ENCODE measurements at regions not wholly inside any gene's neighbourhood (a gene's known extent, or its start where the extent isn't known, plus 50 kb on each side); places are given as distances from the start of the nearest gene placed in this dataset.

DNA sequence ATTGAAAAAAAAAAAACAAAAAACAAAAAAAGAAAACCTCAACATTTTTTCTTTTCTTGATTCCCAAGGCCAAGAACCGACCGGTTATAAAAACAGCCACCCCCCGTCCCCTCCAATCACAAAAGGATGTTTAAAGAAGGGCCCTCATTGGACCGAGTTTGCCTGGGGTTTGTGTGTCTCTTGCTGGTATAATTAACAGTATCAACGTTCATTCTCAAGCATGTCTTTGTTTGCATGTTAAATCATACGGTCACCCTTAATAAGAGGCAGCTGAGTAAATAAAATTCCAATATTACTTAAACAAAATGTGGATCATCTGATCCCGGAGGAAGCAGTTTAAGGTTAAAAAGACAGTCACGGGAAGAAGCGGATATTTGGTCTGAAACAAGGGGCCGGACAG lies 201.1 kb downstream of the PRDM2 start:
- no peak overlapping the region for H3K4me3 Mint-ChIP-seq
- intact Hi-C loops (cut with micrococcal nuclease) = no loop called here

GRCh38 chr1:13901597-13901996 lies 201.6 kb downstream of the PRDM2 start:
- no peaks in the 10 kb centered on the region for H3K36me3 ChIP-seq (ENCODE audit: control insufficient read depth in 2 of 3, insufficient read depth in 3 of 3, low read length in 3 of 3)
- DNase-seq (no peak), ATAC-seq (no peak)
- H3K4me1 ChIP-seq (ENCODE audit: control insufficient read depth in 2 of 2, insufficient read depth in 2 of 2, low read length in 2 of 2) = no peaks in the 10 kb centered on the region
- intact Hi-C loops (cut with micrococcal nuclease) = no loop called here
- H3K9me3 ChIP-seq (ENCODE audit: control insufficient read depth in 2 of 3, low read length in 3 of 3) = no peaks in the 10 kb centered on the region
- ChIA-PET POLR2A (no interaction called here), CTCF (no interaction called here)
- no peaks in the 10 kb centered on the region for H3K36me3 Mint-ChIP-seq
- peaks cover 0 to 12% (median 4%) of the 10 kb centered on the region in 11 donors for H3K9me3 Mint-ChIP-seq
- H3K27me3 ChIP-seq (ENCODE audit: control insufficient read depth in 2 of 2, insufficient read depth in 2 of 2, low read length in 2 of 2) = no peaks in the 10 kb centered on the region
- H3K27ac Mint-ChIP-seq = no peak overlapping the region
- H3K4me1 Mint-ChIP-seq = no peaks in the 10 kb centered on the region
- peaks cover 0 to 24% (median 22%) of the 10 kb centered on the region in 5 donors for H3K27me3 Mint-ChIP-seq
- no peak overlapping the region for H3K4me3 Mint-ChIP-seq
- H3K27ac ChIP-seq (ENCODE audit: low read depth, low read length) = no peak overlapping the region
- H3K4me3 ChIP-seq (ENCODE audit: low read length) = no peak overlapping the region

More for the DNA sequence above, 201.1 kb downstream of the PRDM2 start:
- no peaks in the 10 kb centered on the region for H3K27me3 ChIP-seq (ENCODE audit: control insufficient read depth in 2 of 2, insufficient read depth in 2 of 2, low read length in 2 of 2)
- H3K4me1 Mint-ChIP-seq = no peaks in the 10 kb centered on the region
- ATAC-seq (no peak), DNase-seq (no peak)
- H3K27ac Mint-ChIP-seq = no peak overlapping the region
- no peaks in the 10 kb centered on the region for H3K4me1 ChIP-seq (ENCODE audit: control insufficient read depth in 2 of 2, insufficient read depth in 2 of 2, low read length in 2 of 2)
- H3K36me3 Mint-ChIP-seq = no peaks in the 10 kb centered on the region
- peaks cover 0 to 24% (median 19%) of the 10 kb centered on the region in 5 donors for H3K27me3 Mint-ChIP-seq
- H3K9me3 ChIP-seq (ENCODE audit: control insufficient read depth in 2 of 3, low read length in 3 of 3) = no peaks in the 10 kb centered on the region
- H3K9me3 Mint-ChIP-seq = peaks cover 0 to 11% (median 4%) of the 10 kb centered on the region in 11 donors
- no peak overlapping the region for H3K27ac ChIP-seq (ENCODE audit: low read depth, low read length)
- no peaks in the 10 kb centered on the region for H3K36me3 ChIP-seq (ENCODE audit: control insufficient read depth in 2 of 3, insufficient read depth in 3 of 3, low read length in 3 of 3)
- POLR2A ChIA-PET = no interaction called here
- CTCF ChIA-PET = no interaction called here
- H3K4me3 ChIP-seq (ENCODE audit: low read length) = no peak overlapping the region

- H3K4me1 ChIP-seq (ENCODE audit: control insufficient read depth in 2 of 2, insufficient read depth in 2 of 2, low read length in 2 of 2) = no peaks in the 10 kb centered on the region
- H3K9me3 ChIP-seq (ENCODE audit: control insufficient read depth in 2 of 3, low read length in 3 of 3) = no peaks in the 10 kb centered on the region
- no peaks in the 10 kb centered on the region for H3K27me3 ChIP-seq (ENCODE audit: control insufficient read depth in 2 of 2, insufficient read depth in 2 of 2, low read length in 2 of 2)
- no peak overlapping the region for H3K27ac ChIP-seq (ENCODE audit: low read depth, low read length)
- POLR2A ChIA-PET = no interaction called here
- peaks cover 0 to 12% (median 4%) of the 10 kb centered on the region in 11 donors for H3K9me3 Mint-ChIP-seq
- peaks cover 3 to 20% (median 8%) of the 10 kb centered on the region in 5 donors for H3K27me3 Mint-ChIP-seq
- CTCF ChIA-PET = no interaction called here
- peaks cover 0 to 3% (median 0%) of the 10 kb centered on the region in 7 donors for H3K4me1 Mint-ChIP-seq
- DNase-seq (no peak), ATAC-seq (no peak)
- H3K36me3 ChIP-seq (ENCODE audit: control insufficient read depth in 2 of 3, insufficient read depth in 3 of 3, low read length in 3 of 3) = no peaks in the 10 kb centered on the region
- H3K27ac Mint-ChIP-seq = no peak overlapping the region
- H3K36me3 Mint-ChIP-seq = no peaks in the 10 kb centered on the region
- intact Hi-C loops (cut with micrococcal nuclease) = no loop called here
- no peak overlapping the region for H3K4me3 Mint-ChIP-seq
- no peak overlapping the region for H3K4me3 ChIP-seq (ENCODE audit: low read length)
Observed at GRCh38 chr1:13908128-13908527, 208.1 kb downstream of the PRDM2 start.

DNA sequence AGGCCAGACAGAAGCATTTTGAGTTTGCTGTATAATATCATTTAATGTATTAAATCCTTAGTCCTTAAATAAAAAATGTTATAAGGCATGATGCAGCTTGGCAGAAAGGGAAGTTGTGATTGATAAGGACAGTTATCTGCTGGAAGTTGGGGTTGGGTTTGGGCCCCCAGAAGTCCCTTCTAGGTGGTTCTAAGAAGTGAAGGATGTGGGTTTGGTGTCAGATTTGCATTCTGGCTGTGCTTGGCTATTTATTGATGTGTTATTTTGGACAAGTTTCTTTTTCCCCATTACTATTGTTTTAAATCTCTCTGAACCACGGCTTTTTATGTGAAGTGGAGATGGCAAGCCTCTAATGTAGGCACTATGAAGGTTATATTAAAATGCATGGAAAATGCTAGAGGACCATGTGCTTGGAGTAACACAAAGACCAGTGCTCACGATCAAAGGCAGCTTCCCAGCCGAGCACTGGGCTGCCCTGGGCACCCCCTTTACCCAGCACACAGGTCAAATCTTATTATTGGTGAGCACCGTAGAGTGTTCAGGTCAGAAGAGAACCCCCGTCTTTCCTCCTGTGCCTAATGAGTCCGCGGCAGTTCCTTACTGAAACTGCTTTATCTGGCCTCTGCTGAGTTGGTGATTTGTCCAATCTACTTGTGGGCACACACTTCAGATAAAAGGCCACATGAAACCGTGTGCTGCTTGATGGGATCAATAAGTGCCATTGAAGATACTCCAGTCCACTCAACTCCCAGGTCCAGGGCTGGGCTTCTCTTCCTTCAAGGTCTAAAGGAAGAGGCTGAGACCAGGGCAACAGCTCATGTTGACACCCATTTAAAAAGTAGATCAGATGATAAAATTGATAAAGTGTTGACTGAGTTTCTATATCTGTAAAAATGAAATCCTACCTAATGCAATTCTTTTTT lies 212.0 kb downstream of the PRDM2 start:
- Mint-ChIP-seq H3K9me3 (peaks cover 0 to 2% (median 0%) of the 10 kb centered on the region in 11 donors), H3K27ac (no peak overlapping the region), H3K4me1 (peaks cover 0 to 3% (median 0%) of the 10 kb centered on the region in 7 donors), H3K36me3 (no peaks in the 10 kb centered on the region), H3K27me3 (peaks cover under 1 to 15% (median 7%) of the 10 kb centered on the region in 5 donors), H3K4me3 (no peak overlapping the region)
- Histone ChIP-seq H3K27me3 (ENCODE audit: control insufficient read depth in 2 of 2, insufficient read depth in 2 of 2, low read length in 2 of 2) (no peaks in the 10 kb centered on the region), H3K4me1 (ENCODE audit: control insufficient read depth in 2 of 2, insufficient read depth in 2 of 2, low read length in 2 of 2) (no peaks in the 10 kb centered on the region), H3K9me3 (ENCODE audit: control insufficient read depth in 2 of 3, low read length in 3 of 3) (no peaks in the 10 kb centered on the region), H3K27ac (ENCODE audit: low read depth, low read length) (no peak overlapping the region), H3K4me3 (ENCODE audit: low read length) (no peak overlapping the region), H3K36me3 (ENCODE audit: control insufficient read depth in 2 of 3, insufficient read depth in 3 of 3, low read length in 3 of 3) (no peaks in the 10 kb centered on the region)
- ChIA-PET POLR2A (no interaction called here), CTCF (no interaction called here)
- DNase-seq (no peak), ATAC-seq (no peak)
- intact Hi-C loops (cut with micrococcal nuclease) = no loop called here

DNA sequence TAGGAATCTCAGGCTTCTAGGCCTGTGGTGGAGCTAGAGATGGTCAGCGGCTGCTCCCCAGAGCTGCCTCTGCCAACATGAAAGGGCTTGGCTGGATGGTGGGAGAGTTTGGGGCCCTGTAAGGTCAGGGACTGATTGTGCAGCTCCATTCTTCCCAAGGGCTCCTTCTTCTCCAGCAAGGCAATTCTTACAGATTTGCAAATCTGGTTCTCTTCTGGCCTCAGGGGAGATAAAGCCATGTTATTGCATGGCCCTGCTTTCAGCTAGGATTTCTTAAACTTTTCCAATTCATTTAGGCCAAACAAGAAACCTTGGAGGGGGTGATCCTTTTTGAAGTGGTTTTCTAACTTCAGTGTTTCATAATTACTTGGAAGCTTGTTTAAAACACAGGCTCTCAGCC lies 213.4 kb downstream of the PRDM2 start:
- intact Hi-C loops (cut with micrococcal nuclease) = no loop called here
- no peaks in the 10 kb centered on the region for H3K4me1 ChIP-seq (ENCODE audit: control insufficient read depth in 2 of 2, insufficient read depth in 2 of 2, low read length in 2 of 2)
- POLR2A ChIA-PET = no interaction called here
- no peaks in the 10 kb centered on the region for H3K27me3 ChIP-seq (ENCODE audit: control insufficient read depth in 2 of 2, insufficient read depth in 2 of 2, low read length in 2 of 2)
- H3K4me3 Mint-ChIP-seq = no peak overlapping the region
- no peak for ATAC-seq
- H3K9me3 ChIP-seq (ENCODE audit: control insufficient read depth in 2 of 3, low read length in 3 of 3) = no peaks in the 10 kb centered on the region
- CTCF ChIA-PET = no interaction called here
- DNase-seq = no peak
- H3K4me1 Mint-ChIP-seq = peaks cover 0 to 3% (median 0%) of the 10 kb centered on the region in 7 donors
- no peak overlapping the region for H3K4me3 ChIP-seq (ENCODE audit: low read length)
- no peaks in the 10 kb centered on the region for H3K36me3 Mint-ChIP-seq
- peaks cover 0 to 2% (median 0%) of the 10 kb centered on the region in 11 donors for H3K9me3 Mint-ChIP-seq
- H3K27ac Mint-ChIP-seq = no peak overlapping the region
- H3K36me3 ChIP-seq (ENCODE audit: control insufficient read depth in 2 of 3, insufficient read depth in 3 of 3, low read length in 3 of 3) = no peaks in the 10 kb centered on the region
- no peak overlapping the region for H3K27ac ChIP-seq (ENCODE audit: low read depth, low read length)
- peaks cover 1 to 18% (median 5%) of the 10 kb centered on the region in 5 donors for H3K27me3 Mint-ChIP-seq

- Mint-ChIP-seq H3K27ac (no peak overlapping the region), H3K27me3 (peaks cover 4 to 26% (median 9%) of the 10 kb centered on the region in 5 donors), H3K4me1 (peaks cover 0 to 3% (median 0%) of the 10 kb centered on the region in 7 donors), H3K9me3 (peaks cover 0 to 3% (median 0%) of the 10 kb centered on the region in 11 donors), H3K36me3 (peaks cover 0 to 3% (median 0%) of the 10 kb centered on the region in 5 donors), H3K4me3 (no peak overlapping the region)
- no peak for ATAC-seq
- Histone ChIP-seq H3K36me3 (ENCODE audit: control insufficient read depth in 2 of 3, insufficient read depth in 3 of 3, low read length in 3 of 3) (no peaks in the 10 kb centered on the region), H3K9me3 (ENCODE audit: control insufficient read depth in 2 of 3, low read length in 3 of 3) (no peaks in the 10 kb centered on the region), H3K27me3 (ENCODE audit: control insufficient read depth in 2 of 2, insufficient read depth in 2 of 2, low read length in 2 of 2) (no peaks in the 10 kb centered on the region), H3K27ac (ENCODE audit: low read depth, low read length) (no peak overlapping the region), H3K4me3 (ENCODE audit: low read length) (no peak overlapping the region), H3K4me1 (ENCODE audit: control insufficient read depth in 2 of 2, insufficient read depth in 2 of 2, low read length in 2 of 2) (no peaks in the 10 kb centered on the region)
- DNase-seq = no peak
- intact Hi-C loops (cut with micrococcal nuclease) = no loop called here
- POLR2A ChIA-PET = no interaction called here
- CTCF ChIA-PET = no interaction called here
Observed at GRCh38 chr1:13916530-13916929, 216.5 kb downstream of the PRDM2 start.

DNA sequence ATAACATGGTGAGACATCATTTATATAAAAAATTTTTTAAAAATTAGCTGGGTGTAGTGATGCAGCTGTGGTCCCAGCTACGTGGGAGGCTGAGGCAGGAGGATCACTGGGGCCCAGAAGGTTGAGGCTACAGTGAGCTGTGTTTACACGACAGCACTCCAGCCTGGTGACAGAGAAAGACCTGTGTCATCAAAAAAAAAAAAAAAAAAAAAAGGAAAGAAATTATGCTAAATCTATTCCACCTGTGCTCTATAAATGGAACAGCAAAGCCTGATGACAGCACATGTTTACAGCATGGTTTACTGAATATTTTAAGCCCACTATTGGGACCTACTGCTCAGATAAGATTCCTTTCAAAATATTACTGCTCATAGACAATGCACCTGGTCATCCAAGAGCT lies 217.6 kb downstream of the PRDM2 start:
- ATAC-seq (no peak), DNase-seq (no peak)
- no peaks in the 10 kb centered on the region for H3K4me1 Mint-ChIP-seq
- no peaks in the 10 kb centered on the region for H3K4me1 ChIP-seq (ENCODE audit: control insufficient read depth in 2 of 2, insufficient read depth in 2 of 2, low read length in 2 of 2)
- CTCF ChIA-PET = interaction anchor here (0.6 kb wide), 2 partner anchors 31 to 196 kb away, joined by 3 to 5 read pairs; no protein-coding TSS in a partner anchor
- peaks cover 4 to 28% (median 9%) of the 10 kb centered on the region in 5 donors for H3K27me3 Mint-ChIP-seq
- no peaks in the 10 kb centered on the region for H3K9me3 ChIP-seq (ENCODE audit: control insufficient read depth in 2 of 3, low read length in 3 of 3)
- H3K4me3 ChIP-seq (ENCODE audit: low read length) = no peak overlapping the region
- intact Hi-C loops (cut with micrococcal nuclease) = no loop called here
- POLR2A ChIA-PET = no interaction called here
- peaks cover 0 to 3% (median 0%) of the 10 kb centered on the region in 5 donors for H3K36me3 Mint-ChIP-seq
- H3K27ac ChIP-seq (ENCODE audit: low read depth, low read length) = no peak overlapping the region
- H3K36me3 ChIP-seq (ENCODE audit: control insufficient read depth in 2 of 3, insufficient read depth in 3 of 3, low read length in 3 of 3) = no peaks in the 10 kb centered on the region
- no peak overlapping the region for H3K27ac Mint-ChIP-seq
- no peaks in the 10 kb centered on the region for H3K27me3 ChIP-seq (ENCODE audit: control insufficient read depth in 2 of 2, insufficient read depth in 2 of 2, low read length in 2 of 2)
- no peak overlapping the region for H3K4me3 Mint-ChIP-seq
- peaks cover 0 to 3% (median 0%) of the 10 kb centered on the region in 11 donors for H3K9me3 Mint-ChIP-seq

All from naive thymus-derived CD4-positive, alpha-beta T cell (primary cell).